ENCODE measurements at regions not wholly inside any gene's neighbourhood (a gene's known extent, or its start where the extent isn't known, plus 50 kb on each side); places are given as distances from the start of the nearest gene placed in this dataset.
"Not testable (repeated sequence)": the region's sequence is repeated elsewhere in the genome, so short reads cannot be mapped to it uniquely, and the experiment has no call there.

DNA sequence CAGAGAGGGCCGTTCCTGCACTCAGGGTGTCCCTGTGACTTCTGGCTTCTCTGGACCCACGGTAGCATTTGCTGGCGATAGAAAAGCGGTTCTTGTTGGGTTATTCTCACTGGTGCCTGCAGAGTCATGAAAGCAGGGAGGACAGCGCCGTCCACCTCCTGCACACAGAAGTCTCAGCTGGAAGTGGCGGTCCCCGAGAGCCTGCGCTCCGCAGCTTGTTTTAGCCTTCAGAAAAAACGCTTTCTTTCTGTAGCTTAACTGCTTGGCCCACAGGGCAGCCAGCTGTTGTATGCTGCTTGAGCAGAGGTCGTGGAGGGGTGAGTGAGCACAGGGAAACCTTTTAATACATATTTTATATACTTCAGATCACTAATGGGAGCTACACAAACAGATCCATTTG, 400.7 kb upstream of the FAT1 start:
- TF ChIP-seq, protein P1, sequence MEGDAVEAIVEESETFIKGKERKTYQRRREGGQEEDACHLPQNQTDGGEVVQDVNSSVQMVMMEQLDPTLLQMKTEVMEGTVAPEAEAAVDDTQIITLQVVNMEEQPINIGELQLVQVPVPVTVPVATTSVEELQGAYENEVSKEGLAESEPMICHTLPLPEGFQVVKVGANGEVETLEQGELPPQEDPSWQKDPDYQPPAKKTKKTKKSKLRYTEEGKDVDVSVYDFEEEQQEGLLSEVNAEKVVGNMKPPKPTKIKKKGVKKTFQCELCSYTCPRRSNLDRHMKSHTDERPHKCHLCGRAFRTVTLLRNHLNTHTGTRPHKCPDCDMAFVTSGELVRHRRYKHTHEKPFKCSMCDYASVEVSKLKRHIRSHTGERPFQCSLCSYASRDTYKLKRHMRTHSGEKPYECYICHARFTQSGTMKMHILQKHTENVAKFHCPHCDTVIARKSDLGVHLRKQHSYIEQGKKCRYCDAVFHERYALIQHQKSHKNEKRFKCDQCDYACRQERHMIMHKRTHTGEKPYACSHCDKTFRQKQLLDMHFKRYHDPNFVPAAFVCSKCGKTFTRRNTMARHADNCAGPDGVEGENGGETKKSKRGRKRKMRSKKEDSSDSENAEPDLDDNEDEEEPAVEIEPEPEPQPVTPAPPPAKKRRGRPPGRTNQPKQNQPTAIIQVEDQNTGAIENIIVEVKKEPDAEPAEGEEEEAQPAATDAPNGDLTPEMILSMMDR (IDR thresholded peaks at IDR 0.05; ENCODE audit: low read depth, low read length) = no peak
- Histone ChIP-seq H3K4me3 (no peak overlapping the region), H3K9me3 (ENCODE audit: low read depth) (no peaks in the 10 kb centered on the region), H3K36me3 (no peaks in the 10 kb centered on the region), H3K4me1 (ENCODE audit: low read depth) (no peaks in the 10 kb centered on the region), H3K27ac (no peak overlapping the region), H3K27me3 (no peaks in the 10 kb centered on the region)
- DNase-seq (ENCODE audit: low read depth in 1 of 2, low spot score in 1 of 2) = no peak

DNA sequence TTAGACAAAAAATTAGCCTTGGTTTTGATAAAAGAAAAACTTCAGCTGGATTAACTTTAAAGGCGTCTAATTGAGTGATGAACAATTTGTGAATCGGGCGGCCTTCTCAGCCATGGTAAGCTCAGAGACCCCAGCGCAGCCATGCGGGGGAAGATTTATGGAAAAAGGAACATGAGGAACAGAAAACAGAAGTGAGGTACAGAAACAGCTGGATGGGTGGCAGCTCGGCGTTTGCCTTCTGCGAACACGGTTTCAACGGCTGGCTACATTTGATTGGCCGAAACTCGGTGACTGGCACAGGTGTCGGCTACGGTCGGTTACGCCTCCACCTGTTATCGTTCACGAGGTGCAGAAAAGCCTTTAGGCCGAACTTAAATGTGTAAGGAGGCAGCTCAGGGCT, 401.4 kb upstream of the FAT1 start:
- Histone ChIP-seq H3K36me3 (no peaks in the 10 kb centered on the region), H3K27me3 (no peaks in the 10 kb centered on the region), H3K4me1 (ENCODE audit: low read depth) (no peaks in the 10 kb centered on the region), H3K27ac (no peak overlapping the region), H3K9me3 (ENCODE audit: low read depth) (no peaks in the 10 kb centered on the region), H3K4me3 (no peak overlapping the region)
- DNase-seq (ENCODE audit: low read depth in 1 of 2, low spot score in 1 of 2) = no peak
- TF ChIP-seq, protein P1 (IDR thresholded peaks at IDR 0.05; ENCODE audit: low read depth, low read length) = no peak

DNA sequence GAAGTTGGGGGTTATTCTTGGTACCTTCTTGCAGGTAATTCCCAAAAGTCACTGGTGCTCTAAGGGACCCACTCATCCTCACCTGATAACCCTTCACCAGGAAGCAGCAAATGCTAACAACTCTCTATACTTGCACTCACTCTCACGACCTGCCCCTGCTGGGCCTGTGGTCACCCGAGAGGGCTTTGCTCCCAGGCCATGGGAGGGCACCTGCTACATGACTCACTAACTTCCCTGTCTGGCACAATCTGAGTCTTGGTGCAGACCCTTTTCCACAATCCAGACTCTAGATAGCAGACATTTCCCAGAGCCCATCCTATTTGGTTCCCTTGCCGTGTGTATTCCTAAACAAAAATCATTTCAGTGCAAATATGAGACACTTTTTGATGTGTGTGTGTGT, 403.8 kb upstream of the FAT1 start:
- Histone ChIP-seq H3K9me3 (ENCODE audit: low read depth) (no peaks in the 10 kb centered on the region), H3K36me3 (no peaks in the 10 kb centered on the region), H3K27me3 (no peaks in the 10 kb centered on the region), H3K4me3 (no peak overlapping the region), H3K27ac (no peak overlapping the region), H3K4me1 (ENCODE audit: low read depth) (no peaks in the 10 kb centered on the region)
- no peak for DNase-seq (ENCODE audit: low read depth in 1 of 2, low spot score in 1 of 2)
- TF ChIP-seq, protein P1 (IDR thresholded peaks at IDR 0.05; ENCODE audit: low read depth, low read length) = no peak

DNA sequence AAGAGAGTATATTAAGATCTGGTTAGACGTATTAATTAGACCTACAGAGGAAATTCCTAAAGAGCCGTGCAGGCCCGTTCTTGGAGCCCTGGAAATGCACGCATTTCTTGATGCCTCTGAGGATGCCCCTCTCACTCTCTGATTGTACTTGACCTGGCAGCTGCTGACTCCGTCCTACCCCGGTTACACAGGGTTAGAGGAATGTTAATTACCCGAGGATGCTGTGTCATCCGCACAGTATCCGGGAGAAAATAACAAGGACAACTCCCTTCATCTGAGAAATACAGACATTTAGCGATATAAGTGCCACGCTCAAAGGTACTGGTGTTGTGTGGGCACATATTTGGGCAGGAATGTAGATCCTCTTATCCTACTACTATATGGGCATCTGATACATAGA, 404.6 kb upstream of the FAT1 start:
- DNase-seq (ENCODE audit: low read depth in 1 of 2, low spot score in 1 of 2) = no peak
- no peak overlapping the region for H3K4me3 ChIP-seq
- no peaks in the 10 kb centered on the region for H3K4me1 ChIP-seq (ENCODE audit: low read depth)
- no peaks in the 10 kb centered on the region for H3K36me3 ChIP-seq
- no peak overlapping the region for H3K27ac ChIP-seq
- H3K9me3 ChIP-seq (ENCODE audit: low read depth) = no peaks in the 10 kb centered on the region
- H3K27me3 ChIP-seq = no peaks in the 10 kb centered on the region
- TF ChIP-seq, protein P1 (IDR thresholded peaks at IDR 0.05; ENCODE audit: low read depth, low read length) = no peak

DNA sequence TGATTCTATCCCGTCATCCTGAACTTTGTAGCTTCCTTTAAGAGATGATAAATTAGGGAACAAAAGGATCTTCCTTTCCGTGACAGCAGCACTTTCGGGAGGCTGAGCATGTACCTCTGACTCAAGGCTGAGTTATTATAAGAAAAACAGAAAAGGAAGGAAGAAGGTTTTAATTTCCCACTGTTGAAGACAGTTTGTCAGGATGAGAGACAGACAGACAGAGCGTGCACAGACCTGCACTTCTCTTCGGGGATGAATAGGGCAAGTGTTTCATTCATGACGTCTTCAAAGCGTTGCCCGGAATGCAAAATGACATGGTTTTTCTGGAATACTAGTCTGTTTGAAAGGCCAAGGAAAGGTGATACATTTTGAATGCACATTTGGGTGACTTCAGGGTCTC, 405.3 kb upstream of the FAT1 start:
- Histone ChIP-seq H3K4me3 (no peak overlapping the region), H3K9me3 (ENCODE audit: low read depth) (no peaks in the 10 kb centered on the region), H3K27ac (no peak overlapping the region), H3K4me1 (ENCODE audit: low read depth) (no peaks in the 10 kb centered on the region), H3K36me3 (no peaks in the 10 kb centered on the region), H3K27me3 (no peaks in the 10 kb centered on the region)
- DNase-seq (ENCODE audit: low read depth in 1 of 2, low spot score in 1 of 2) = no peak
- TF ChIP-seq, protein P1 (IDR thresholded peaks at IDR 0.05; ENCODE audit: low read depth, low read length) = no peak

DNA sequence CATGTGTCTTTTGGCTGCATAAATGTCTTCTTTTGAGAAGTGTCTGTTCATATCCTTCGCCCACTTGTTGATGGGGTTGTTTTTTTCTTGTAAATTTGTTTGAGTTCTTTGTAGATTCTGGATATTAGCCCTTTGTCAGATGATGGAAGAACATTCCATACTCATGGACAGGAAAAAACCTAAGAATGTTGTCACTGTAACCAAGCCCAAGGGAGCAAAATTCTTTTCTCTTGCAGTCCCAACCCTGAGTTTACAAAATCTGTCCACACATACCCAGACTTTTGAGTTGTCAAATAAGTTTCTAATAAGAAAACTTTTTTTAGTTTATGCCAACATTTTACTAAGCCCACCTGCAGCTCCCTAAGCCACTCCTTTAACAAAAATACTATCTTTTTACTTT, 408.2 kb upstream of the FAT1 start:
- not testable (repeated sequence) for H3K27me3 ChIP-seq; H3K4me3 ChIP-seq; H3K27ac ChIP-seq; DNase-seq (ENCODE audit: low read depth in 1 of 2, low spot score in 1 of 2); H3K36me3 ChIP-seq; H3K9me3 ChIP-seq (ENCODE audit: low read depth); H3K4me1 ChIP-seq (ENCODE audit: low read depth)
